Suprapubic skin (tissue), 4 donors: ENCODE measurements at regions not wholly inside any gene's neighbourhood (a gene's known extent, or its start where the extent isn't known, plus 50 kb on each side); places are given as distances from the start of the nearest gene placed in this dataset.

ENCODE experiments used
- POLR2A ChIP-seq, 2 donors: fragments of 450-650 bp; IDR thresholded peaks; one replicate each; pipeline ENCODE4 v1.6.1; 2017; ENCODE audit warnings: antibody characterized with exemption in 2 of 2, mild to moderate bottlenecking in 2 of 2, moderate library complexity in 2 of 2
- POLR2AphosphoS5 ChIP-seq, 3 donors: sonication (generic); formaldehyde crosslinking; IDR thresholded peaks; one replicate each; pipeline ENCODE4 v1.6.1; 2017; ENCODE audit warnings: antibody characterized with exemption in 3 of 3
- TF ChIP-seq, protein P1 (sequence below), 2 donors: fragments of 200-600 bp in 1 of 2; fragments of 450-650 bp in 1 of 2; sonication (generic) in 1 of 2; IDR thresholded peaks; one replicate each; pipeline ENCODE4 v1.5.1; 2016 to 2019; ENCODE audit warnings: antibody characterized with exemption in 2 of 2, mild to moderate bottlenecking in 1 of 2, moderate library complexity in 1 of 2

DNA sequence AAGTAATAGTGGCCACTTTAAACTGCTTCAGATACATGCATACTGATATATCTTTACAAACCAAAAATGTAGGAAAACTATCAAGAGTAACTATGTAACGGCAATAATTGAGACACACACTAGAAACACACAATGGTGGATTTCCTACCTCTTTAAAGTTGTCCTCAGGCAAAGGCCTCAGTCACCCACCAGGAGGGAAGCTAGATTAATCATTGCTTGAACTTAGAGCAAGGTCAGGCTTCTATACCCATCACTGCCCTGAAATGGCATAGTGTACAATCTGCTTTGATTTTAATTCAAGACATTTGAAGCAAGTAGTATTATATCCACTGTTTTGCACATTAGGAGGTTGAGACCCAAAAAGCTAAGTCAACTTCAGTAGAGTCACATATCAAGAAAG lies 110.9 kb downstream of the AREG start:
- TF ChIP-seq, protein P1, sequence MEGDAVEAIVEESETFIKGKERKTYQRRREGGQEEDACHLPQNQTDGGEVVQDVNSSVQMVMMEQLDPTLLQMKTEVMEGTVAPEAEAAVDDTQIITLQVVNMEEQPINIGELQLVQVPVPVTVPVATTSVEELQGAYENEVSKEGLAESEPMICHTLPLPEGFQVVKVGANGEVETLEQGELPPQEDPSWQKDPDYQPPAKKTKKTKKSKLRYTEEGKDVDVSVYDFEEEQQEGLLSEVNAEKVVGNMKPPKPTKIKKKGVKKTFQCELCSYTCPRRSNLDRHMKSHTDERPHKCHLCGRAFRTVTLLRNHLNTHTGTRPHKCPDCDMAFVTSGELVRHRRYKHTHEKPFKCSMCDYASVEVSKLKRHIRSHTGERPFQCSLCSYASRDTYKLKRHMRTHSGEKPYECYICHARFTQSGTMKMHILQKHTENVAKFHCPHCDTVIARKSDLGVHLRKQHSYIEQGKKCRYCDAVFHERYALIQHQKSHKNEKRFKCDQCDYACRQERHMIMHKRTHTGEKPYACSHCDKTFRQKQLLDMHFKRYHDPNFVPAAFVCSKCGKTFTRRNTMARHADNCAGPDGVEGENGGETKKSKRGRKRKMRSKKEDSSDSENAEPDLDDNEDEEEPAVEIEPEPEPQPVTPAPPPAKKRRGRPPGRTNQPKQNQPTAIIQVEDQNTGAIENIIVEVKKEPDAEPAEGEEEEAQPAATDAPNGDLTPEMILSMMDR (IDR thresholded peaks at IDR 0.05), result no peak
- TF ChIP-seq POLR2A (IDR thresholded peaks at IDR 0.05), result no peak
- no peak for TF ChIP-seq POLR2AphosphoS5 (IDR thresholded peaks at IDR 0.05)
